ENCODE measurements at regions not wholly inside any gene's neighbourhood (a gene's known extent, or its start where the extent isn't known, plus 50 kb on each side); places are given as distances from the start of the nearest gene placed in this dataset.

DNA sequence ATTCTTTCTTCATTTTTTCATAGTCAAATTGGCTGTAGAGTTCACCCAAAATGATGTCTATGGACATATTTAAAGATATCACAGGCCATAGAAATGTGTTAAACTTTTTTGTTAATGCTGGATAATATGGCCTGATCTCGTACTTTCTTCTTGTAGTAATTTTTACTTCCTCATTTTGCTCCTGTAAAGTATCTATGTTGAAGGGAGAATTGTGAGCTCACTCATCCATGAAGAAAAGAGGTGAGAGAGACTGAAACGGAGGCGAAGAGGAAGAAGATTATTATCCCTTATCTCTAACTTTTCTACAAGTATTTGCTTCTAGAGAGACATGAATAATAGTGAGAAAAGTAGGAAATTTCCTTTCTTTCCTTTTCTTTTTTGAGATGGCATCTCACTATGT lies 613.8 kb upstream of the TBL1XR1 start:
- Histone ChIP-seq H3K36me3 (no peaks in the 10 kb centered on the region), H3K4me1 (peaks cover 10% of the 10 kb centered on the region), H3K9me3 (no peaks in the 10 kb centered on the region), H3K27me3 (no peaks in the 10 kb centered on the region), H3K4me3 (ENCODE audit: low read depth, low read length) (no peak overlapping the region)
- TF ChIP-seq, protein P1, sequence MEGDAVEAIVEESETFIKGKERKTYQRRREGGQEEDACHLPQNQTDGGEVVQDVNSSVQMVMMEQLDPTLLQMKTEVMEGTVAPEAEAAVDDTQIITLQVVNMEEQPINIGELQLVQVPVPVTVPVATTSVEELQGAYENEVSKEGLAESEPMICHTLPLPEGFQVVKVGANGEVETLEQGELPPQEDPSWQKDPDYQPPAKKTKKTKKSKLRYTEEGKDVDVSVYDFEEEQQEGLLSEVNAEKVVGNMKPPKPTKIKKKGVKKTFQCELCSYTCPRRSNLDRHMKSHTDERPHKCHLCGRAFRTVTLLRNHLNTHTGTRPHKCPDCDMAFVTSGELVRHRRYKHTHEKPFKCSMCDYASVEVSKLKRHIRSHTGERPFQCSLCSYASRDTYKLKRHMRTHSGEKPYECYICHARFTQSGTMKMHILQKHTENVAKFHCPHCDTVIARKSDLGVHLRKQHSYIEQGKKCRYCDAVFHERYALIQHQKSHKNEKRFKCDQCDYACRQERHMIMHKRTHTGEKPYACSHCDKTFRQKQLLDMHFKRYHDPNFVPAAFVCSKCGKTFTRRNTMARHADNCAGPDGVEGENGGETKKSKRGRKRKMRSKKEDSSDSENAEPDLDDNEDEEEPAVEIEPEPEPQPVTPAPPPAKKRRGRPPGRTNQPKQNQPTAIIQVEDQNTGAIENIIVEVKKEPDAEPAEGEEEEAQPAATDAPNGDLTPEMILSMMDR (IDR thresholded peaks at IDR 0.05; ENCODE audit: low read depth, low read length), result no peak
- DNase-seq, result no peak

DNA sequence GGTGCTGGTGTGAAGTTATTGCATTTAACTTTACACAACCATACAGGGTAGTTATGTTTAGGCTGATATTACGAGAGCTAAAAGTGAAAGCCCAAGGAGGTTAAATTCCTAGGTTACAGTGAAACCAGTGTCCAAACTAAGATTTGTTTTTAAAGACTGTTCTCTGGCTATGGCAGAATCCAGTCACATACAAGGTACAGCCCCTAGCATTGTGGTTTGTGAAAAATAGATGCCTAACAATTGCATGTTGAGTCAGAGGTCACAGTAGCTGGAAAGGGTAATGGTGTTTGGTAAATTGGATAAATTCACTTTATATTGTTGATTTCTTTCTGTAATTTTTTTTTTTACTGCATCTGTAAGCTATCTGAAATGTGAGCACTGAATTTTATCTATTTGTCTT lies 614.6 kb upstream of the TBL1XR1 start:
- Histone ChIP-seq H3K9me3 (no peaks in the 10 kb centered on the region), H3K27me3 (no peaks in the 10 kb centered on the region), H3K4me1 (peaks cover 10% of the 10 kb centered on the region), H3K4me3 (ENCODE audit: low read depth, low read length) (no peak overlapping the region), H3K36me3 (no peaks in the 10 kb centered on the region)
- DNase-seq, result no peak
- TF ChIP-seq, protein P1 (IDR thresholded peaks at IDR 0.05; ENCODE audit: low read depth, low read length), result no peak

DNA sequence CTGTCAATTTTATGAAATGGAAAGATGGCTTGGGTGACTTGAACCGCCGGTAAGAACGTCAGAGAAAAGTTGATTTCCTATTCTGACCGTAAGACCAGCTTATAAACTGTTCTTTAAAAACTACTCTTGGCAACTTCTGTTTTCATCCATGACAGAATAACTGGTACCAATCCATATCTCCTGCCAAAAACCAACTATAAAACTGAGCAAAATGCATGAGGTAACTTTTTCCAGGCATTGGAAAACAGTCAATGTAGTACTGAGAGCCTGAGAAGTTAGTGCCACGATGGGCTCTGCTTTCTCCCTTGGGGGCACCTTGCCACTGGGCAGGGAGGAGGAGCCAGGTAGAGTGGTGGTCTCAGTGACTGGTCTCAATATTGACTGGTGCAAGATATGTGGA lies 615.2 kb upstream of the TBL1XR1 start:
- Histone ChIP-seq H3K36me3 (no peaks in the 10 kb centered on the region), H3K27me3 (no peaks in the 10 kb centered on the region), H3K9me3 (no peaks in the 10 kb centered on the region), H3K4me1 (peaks cover 10% of the 10 kb centered on the region), H3K4me3 (ENCODE audit: low read depth, low read length) (no peak overlapping the region)
- TF ChIP-seq, protein P1 (IDR thresholded peaks at IDR 0.05; ENCODE audit: low read depth, low read length), result no peak
- DNase-seq, result no peak

DNA sequence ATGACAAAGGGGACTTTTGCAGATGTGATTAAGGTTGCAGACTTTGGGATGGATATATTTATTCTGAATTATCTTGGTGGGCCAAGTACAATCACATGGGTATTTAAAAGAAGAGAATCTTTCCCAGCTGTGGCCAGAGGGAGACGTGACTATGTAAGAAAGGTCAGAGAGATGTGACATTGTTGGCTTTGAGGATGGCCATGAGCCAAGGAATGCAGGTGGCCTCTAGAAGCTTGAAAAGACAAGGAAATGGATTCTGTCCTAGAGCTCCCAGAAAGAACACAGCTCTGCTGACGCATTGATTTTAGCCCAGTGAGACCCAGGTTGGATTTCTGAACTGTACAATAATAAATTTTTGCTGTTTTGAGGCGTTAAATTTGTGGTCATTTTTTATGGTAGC lies 616.0 kb upstream of the TBL1XR1 start:
- Histone ChIP-seq H3K9me3 (no peaks in the 10 kb centered on the region), H3K36me3 (no peaks in the 10 kb centered on the region), H3K4me3 (ENCODE audit: low read depth, low read length) (no peak overlapping the region), H3K4me1 (peaks cover 10% of the 10 kb centered on the region), H3K27me3 (no peaks in the 10 kb centered on the region)
- no peak for DNase-seq
- TF ChIP-seq, protein P1 (IDR thresholded peaks at IDR 0.05; ENCODE audit: low read depth, low read length), result no peak

DNA sequence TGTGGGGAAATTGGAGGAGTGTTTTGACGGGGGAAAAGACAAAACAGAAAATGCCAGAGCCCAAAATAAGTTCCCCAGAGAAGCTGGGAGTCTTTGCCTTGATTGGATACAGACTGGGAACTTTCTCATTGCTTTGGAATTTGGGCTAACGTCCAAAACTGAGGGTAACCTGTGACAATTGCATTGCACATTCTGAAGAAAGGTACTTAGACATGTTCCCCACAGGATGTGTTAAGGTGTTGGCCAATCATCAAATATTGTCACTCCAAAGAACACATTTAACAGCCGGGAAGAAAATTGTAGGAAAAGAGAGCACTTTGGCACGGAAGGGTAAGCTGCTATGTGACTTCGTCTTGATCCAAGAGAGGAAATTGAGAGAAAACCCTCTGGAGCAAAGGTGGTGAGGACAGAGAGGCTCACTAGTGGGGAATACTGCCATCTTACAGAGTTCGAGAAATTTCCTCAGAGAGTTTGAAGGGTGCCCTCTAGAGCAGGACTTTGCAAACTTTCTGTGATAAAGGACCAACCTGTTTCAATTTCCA lies 619.5 kb upstream of the TBL1XR1 start:
- Histone ChIP-seq H3K4me3 (ENCODE audit: low read depth, low read length) (no peak overlapping the region), H3K27me3 (no peaks in the 10 kb centered on the region), H3K36me3 (no peaks in the 10 kb centered on the region), H3K4me1 (no peaks in the 10 kb centered on the region), H3K9me3 (no peaks in the 10 kb centered on the region)
- no peak for DNase-seq
- TF ChIP-seq, protein P1 (IDR thresholded peaks at IDR 0.05; ENCODE audit: low read depth, low read length), result peak; percentile 23; the same call in 1 of the 2 replicates

DNA sequence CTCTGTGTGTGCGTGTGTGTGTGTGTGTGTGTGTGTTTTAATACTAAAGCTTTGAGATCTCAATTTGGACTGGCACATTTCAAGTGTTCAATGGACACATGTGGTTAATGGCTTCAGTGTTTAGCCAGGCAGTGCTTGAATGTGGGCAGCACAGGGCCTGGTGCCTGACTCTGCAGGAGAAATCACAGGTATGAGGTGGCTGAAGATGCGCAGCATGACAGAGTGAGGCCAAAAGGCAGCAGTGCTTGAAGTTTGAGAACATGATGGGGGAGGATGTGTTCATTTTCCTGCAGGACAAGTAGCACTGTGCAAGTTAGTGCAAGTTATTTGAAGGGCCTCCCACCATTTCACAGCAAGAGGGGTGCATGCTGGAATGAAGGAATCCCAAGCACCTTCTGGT lies 620.5 kb upstream of the TBL1XR1 start:
- Histone ChIP-seq H3K4me3 (ENCODE audit: low read depth, low read length) (no peak overlapping the region), H3K36me3 (no peaks in the 10 kb centered on the region), H3K4me1 (0 out of 2 replicates have a peak, but pooled peaks cover 3% of the 10 kb centered on the region), H3K9me3 (no peaks in the 10 kb centered on the region), H3K27me3 (no peaks in the 10 kb centered on the region)
- DNase-seq, result no peak
- TF ChIP-seq, protein P1 (IDR thresholded peaks at IDR 0.05; ENCODE audit: low read depth, low read length), result no peak

Measured in BE2C (cell line).